ENCODE measurements at regions not wholly inside any gene's neighbourhood (a gene's known extent, or its start where the extent isn't known, plus 50 kb on each side); places are given as distances from the start of the nearest gene placed in this dataset.

DNA sequence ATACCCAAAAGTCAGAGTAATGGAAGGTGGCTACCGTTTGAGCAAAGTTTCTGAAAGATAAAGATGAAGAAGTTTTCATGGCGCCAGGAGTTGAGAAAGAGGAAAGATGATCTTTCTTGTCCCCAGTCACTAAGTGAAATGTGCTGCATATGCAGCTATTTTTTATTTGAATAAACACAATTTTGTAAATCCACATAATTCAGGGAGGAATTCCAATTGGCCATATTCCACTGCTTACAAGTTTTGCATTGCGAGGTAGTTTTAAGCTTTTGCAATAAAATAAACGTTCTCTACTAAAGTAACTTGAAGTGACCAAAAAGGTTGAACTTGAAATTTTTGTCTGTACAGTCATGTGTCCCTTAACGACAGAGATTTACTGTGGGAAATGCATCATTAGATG is 139.3 kb upstream of the VCX2 start:
- Histone ChIP-seq H3K9me3 (no peaks in the 10 kb centered on the region), H3K4me1 (no peaks in the 10 kb centered on the region), H3K27me3 (no peaks in the 10 kb centered on the region), H3K27ac (no peak overlapping the region), H3K4me3 (no peak overlapping the region), H3K36me3 (no peaks in the 10 kb centered on the region)
- DNase-seq (ENCODE audit: low spot score in 2 of 2), result no peak
- no peak for TF ChIP-seq CTCF (IDR thresholded peaks at IDR 0.05)
- no peak for TF ChIP-seq EP300 (IDR thresholded peaks at IDR 0.05)
- TF ChIP-seq POLR2A (IDR thresholded peaks at IDR 0.05), result no peak
- 74 to 76% methylated on average over 5 of the region's 5 CpGs for WGBS, 2 donors

DNA sequence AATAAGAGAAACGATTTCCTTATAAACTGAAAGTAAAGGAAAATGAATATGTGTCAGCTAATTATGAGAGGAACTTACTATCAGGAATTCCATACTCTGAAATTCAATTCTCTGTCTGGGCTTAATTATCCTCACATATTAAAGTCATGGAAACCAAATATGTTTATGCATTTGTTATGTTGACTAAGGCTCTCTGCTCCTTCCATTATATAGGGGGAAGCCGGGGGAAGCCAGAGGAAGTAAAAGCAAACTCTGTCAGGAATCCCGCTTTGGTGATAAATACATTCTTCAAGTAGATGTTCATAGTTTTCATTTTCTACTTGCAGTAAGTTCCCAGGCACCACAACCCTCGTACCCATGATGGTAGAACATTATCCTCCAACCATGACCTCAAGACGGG is 142.8 kb upstream of the VCX2 start:
- 78 to 81% methylated on average over 5 of the region's 5 CpGs for WGBS, 2 donors
- TF ChIP-seq CTCF (IDR thresholded peaks at IDR 0.05), result no peak
- no peak for TF ChIP-seq POLR2A (IDR thresholded peaks at IDR 0.05)
- TF ChIP-seq EP300 (IDR thresholded peaks at IDR 0.05), result no peak
- H3K27me3 ChIP-seq, result no peaks in the 10 kb centered on the region

DNA sequence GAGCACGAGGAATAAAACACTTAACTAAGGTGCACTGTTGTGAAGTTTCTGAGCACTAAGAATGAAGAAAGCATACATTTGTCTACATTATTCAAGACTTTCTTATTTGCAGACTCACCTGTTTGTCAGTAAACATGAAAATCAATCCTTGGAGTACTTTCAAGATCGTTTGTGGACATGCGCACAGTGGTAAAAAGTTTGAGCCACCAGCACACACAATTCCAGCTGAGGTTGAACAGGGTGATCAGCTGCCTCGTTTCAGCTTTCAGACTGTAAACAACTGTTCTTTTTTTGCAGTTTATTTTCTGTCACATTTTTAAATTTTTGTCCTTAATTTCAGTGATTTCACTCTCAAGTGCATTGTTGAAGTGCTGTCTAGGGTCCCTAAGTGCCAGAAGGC is 143.8 kb upstream of the VCX2 start:
- TF ChIP-seq EP300 (IDR thresholded peaks at IDR 0.05) (no peak), POLR2A (IDR thresholded peaks at IDR 0.05) (no peak), CTCF (IDR thresholded peaks at IDR 0.05) (no peak)
- Histone ChIP-seq H3K27ac (no peak overlapping the region), H3K4me3 (no peak overlapping the region), H3K9me3 (no peaks in the 10 kb centered on the region), H3K4me1 (no peaks in the 10 kb centered on the region), H3K27me3 (no peaks in the 10 kb centered on the region), H3K36me3 (no peaks in the 10 kb centered on the region)
- 78 to 82% methylated on average over 4 of the region's 4 CpGs for WGBS, 2 donors
- DNase-seq (ENCODE audit: low spot score in 2 of 2), result no peak

More for the DNA sequence above, 142.8 kb upstream of the VCX2 start:
- DNase-seq (ENCODE audit: low spot score in 2 of 2), result no peak
- no peaks in the 10 kb centered on the region for H3K36me3 ChIP-seq
- no peak overlapping the region for H3K4me3 ChIP-seq
- no peaks in the 10 kb centered on the region for H3K4me1 ChIP-seq
- no peaks in the 10 kb centered on the region for H3K9me3 ChIP-seq
- no peak overlapping the region for H3K27ac ChIP-seq

- no peaks in the 10 kb centered on the region for H3K4me1 ChIP-seq
- peaks cover 0 to 9% (median 0%) of the 10 kb centered on the region in 4 donors for H3K9me3 ChIP-seq
- H3K27ac ChIP-seq, result no peak overlapping the region
- H3K36me3 ChIP-seq, result no peaks in the 10 kb centered on the region
- 66 to 82% methylated on average over 6 to 7 of the region's 7 CpGs for WGBS, 2 donors
- H3K4me3 ChIP-seq, result no peak overlapping the region
- TF ChIP-seq POLR2A (IDR thresholded peaks at IDR 0.05) (no peak), CTCF (IDR thresholded peaks at IDR 0.05) (no peak), EP300 (IDR thresholded peaks at IDR 0.05) (no peak)
- H3K27me3 ChIP-seq, result no peaks in the 10 kb centered on the region
- DNase-seq (ENCODE audit: low spot score in 2 of 2), result no peak
Observed at GRCh38 chrX:8319359-8319758, 145.3 kb upstream of the VCX3B start.

DNA sequence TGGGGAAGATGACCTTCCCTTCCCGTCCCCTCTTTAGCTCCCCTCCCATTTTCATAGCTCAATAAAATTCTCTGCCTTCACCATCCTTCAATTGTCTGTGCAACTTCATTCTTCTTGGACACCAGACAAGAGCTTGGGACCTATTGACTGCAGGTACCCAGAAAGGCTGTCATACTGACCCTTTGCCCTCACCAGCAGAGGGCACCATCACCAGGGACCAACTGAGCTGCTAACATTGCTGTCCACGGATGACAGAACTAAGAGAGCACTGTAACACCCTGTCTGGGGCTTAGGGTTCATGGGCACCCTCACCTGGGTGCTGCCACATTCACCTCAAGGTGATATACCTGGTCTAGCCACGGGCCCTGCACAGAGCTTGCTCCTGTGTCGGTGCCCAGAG is 141.3 kb upstream of the VCX3B start:
- H3K27ac ChIP-seq, result no peak overlapping the region
- WGBS, 2 donors, result 86 to 91% methylated on average over 2 to 4 of the region's 4 CpGs
- H3K4me1 ChIP-seq, result no peaks in the 10 kb centered on the region
- no peaks in the 10 kb centered on the region for H3K27me3 ChIP-seq
- no peak for DNase-seq (ENCODE audit: low spot score in 2 of 2)
- H3K9me3 ChIP-seq, result peaks cover 0 to 9% (median 0%) of the 10 kb centered on the region in 4 donors
- H3K4me3 ChIP-seq, result no peak overlapping the region
- TF ChIP-seq EP300 (IDR thresholded peaks at IDR 0.05), result no peak
- TF ChIP-seq POLR2A (IDR thresholded peaks at IDR 0.05), result no peak
- H3K36me3 ChIP-seq, result no peaks in the 10 kb centered on the region
